HG02798 (cell line): ENCODE measurements at regions not wholly inside any gene's neighbourhood (a gene's known extent, or its start where the extent isn't known, plus 50 kb on each side); places are given as distances from the start of the nearest gene placed in this dataset.
"Not testable (repeated sequence)": the region's sequence is repeated elsewhere in the genome, so short reads cannot be mapped to it uniquely, and the experiment has no call there.

Source experiments
- ATAC-seq: cut with Tn5 transposase; IDR thresholded peaks from one replicate; pipeline ENCODE4 v1.9.1; 2021; ENCODE audit warnings: mild to moderate bottlenecking; ENCODE audit not compliant: unreplicated experiment, poor library complexity

DNA sequence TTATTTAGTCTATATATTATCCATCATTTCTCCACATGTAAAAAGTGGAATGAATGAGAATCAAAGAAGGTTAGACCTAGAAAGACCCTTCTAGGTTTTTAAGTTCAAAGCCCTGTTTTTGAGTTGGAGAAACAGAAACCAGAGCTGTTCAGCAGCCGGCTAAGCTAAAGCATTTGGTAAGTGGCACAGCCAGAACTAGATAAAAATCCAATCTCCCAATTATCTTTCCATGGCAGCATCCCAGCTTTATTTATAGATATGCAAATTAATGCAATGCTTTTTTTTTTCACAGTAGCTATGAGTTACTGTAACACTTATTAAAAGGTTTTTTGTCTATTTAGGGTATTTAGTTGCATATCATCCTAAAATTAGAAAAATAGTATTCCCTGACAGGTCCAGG lies 85.1 kb downstream of the NIBAN1 start:
- ATAC-seq = no peak

DNA sequence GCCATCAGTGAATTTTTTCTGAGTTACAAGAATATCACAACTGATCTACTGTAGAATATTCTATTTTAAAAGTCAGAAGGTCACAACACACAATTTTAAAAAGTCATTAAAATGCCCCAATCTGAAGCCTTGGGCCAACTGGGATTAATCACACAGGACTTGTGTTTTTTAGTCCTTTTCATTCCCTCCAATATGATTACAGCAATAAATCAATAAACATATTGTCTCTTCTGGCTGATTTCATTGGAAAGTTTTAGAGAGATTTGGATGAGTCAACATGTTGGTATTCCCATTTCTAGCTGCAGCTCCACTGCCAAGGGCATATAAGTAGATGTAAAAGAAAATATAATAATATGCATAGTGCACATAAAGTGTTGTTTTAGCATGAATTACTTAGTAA lies 85.8 kb downstream of the NIBAN1 start:
- ATAC-seq = no peak

DNA sequence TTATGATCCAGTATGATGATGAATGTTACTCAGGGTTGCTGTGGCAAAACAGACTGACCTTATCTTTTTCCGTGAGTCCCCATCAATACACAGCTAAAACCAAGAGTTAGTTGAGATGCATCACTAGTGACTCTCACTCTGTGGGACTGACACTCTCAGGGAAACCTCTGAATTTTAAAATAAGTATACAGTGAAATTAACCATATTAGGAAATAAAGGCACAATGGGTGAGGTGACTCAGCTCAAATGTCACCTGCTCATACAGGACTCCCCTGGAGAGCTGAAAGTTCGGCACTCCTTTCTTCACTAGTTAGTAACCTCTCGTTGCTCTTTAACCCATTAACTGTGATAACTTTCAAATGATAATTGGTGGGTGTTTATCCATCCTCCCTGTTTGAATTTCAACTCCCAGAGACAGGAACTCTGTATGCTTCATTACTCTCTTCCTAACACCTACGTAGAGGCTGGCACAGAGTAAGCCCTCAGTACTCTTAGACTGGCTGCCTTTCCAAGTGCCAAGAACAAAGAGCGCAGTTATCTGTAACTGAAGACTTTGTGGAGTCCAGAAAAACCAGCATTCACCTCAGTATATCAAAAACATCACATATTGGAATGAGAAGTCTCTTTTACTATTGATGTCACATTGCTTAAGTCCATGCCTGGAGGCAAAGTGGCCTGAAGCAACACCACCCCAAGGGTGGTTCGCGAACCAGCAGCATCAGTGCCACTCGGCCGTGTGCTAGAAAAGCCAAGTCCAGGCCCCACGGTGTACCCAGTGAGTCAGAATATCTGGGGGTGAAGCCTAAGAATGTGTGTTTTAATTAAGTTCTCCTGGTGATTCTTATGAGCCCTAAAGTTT lies 91.1 kb downstream of the NIBAN1 start:
- ATAC-seq = peak; percentile 41

DNA sequence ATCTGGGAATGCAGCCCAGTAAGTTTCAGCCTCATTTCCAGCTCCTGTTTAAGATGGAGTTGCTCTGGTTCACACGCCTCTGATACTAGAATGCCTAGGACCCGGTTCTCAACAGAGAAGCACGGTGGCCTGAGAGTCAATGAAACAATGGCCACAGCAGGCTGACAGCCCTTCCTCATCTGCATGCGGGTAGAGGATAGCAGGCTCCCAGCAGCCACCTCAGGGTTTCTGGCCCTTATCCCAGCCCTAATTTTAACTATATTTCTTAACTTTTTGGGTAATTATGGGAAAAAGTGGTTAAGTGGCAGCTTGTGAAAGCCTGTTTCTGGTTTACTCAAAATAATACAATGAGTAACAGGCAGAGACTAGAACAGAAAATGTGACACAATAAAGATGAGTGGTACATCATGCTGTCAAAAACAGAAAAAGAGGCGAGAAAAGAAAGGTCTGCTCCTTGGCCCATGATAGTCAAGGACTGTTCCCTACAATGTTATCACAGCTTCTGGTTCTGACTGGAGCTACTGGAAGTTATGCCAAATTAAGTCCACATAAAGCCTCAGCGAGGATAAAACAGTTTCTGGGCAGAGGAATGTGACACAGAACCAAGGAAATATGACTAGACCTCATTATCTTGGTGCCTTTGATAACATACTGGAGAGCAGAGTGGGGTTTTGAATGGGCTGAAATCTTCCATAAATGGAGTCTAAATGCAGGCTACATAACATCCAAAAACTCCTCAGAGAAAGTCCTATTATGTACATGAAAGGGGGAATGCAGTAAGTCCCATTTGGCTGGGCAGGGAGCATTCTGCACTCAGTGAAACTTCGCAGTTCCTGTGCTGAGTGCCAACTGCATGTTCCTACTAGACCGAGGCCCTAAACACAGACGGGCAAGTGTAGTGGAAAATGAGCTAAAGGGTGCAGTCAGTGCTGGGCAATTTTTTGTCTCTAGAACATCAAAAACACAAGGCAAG lies 92.1 kb downstream of the NIBAN1 start:
- ATAC-seq = peak; percentile 62

GRCh38 chr1:184879876-184880557 lies 94.3 kb downstream of the NIBAN1 start:
- ATAC-seq = no peak

- no peak for ATAC-seq
Measured at GRCh38 chr1:184878602-184879001, 95.7 kb downstream of the NIBAN1 start.

DNA sequence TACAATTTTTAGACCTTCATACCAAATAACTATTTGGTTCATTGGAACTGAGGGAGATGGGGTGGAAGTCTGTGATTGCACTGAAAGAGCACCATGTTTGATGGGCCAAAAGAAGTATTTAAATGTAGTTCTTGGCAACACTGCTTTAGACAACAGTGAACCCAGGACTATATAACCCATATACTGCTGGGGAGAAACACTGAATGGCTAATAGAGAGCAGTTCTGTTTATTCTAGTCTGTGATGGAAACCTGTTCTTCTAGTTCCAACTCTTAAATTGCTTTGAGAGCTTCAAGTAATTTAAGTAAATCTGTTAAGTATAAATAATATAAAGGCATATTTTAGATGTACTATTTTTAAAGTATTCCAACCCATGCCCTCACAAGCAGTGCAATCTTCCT lies 96.3 kb downstream of the NIBAN1 start:
- ATAC-seq = no peak

- ATAC-seq = not testable (repeated sequence)
Measured at GRCh38 chr1:184876015-184876414, 98.3 kb downstream of the NIBAN1 start.

GRCh38 chr1:184875218-184875617 lies 99.1 kb downstream of the NIBAN1 start:
- ATAC-seq = no peak

- no peak for ATAC-seq
Measured at GRCh38 chr1:184870319-184870718, 104.0 kb downstream of the NIBAN1 start.

GRCh38 chr1:184867866-184868689 lies 106.2 kb downstream of the NIBAN1 start:
- no peak for ATAC-seq

- peak; percentile 94 for ATAC-seq
Measured at GRCh38 chr1:184866991-184867788, 107.1 kb downstream of the NIBAN1 start.

- no peak for ATAC-seq
Measured at GRCh38 chr1:184866586-184866985, 107.7 kb downstream of the NIBAN1 start.

DNA sequence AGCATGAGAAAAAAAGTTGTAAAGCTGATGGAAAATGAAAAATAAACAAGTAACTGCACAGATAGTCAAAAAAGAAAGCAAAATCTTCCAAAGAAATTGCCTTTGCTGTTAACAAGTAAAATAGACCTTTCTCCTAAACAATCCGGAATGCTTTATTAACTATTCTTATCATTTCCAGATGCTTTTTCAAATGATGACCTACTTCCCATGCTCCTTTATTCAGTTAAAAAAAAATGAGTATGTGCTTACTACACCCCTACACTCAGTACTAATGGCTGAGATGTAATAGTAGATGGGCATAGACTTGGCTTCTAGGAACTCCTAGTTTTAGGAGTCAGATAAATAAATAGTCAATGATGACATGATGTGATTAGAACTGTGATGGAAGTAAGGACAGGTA lies 108.5 kb downstream of the NIBAN1 start:
- no peak for ATAC-seq

GRCh38 chr1:184861755-184862336 lies 107.2 kb upstream of the EDEM3 start:
- ATAC-seq = no peak

- ATAC-seq = peak; percentile 89
Measured at GRCh38 chr1:184860985-184861754, 106.5 kb upstream of the EDEM3 start.

- peak; percentile 23 for ATAC-seq
Measured at GRCh38 chr1:184860535-184860934, 105.9 kb upstream of the EDEM3 start.
